ENCODE measurements at regions not wholly inside any gene's neighbourhood (a gene's known extent, or its start where the extent isn't known, plus 50 kb on each side); places are given as distances from the start of the nearest gene placed in this dataset.

Small RNAs in the stretch of these regions (small RNA-seq; reads per million reads assigned to genes)
- gene MIR6724-3 = 0 reads per million in 3 donors
- 0 reads per million in 3 donors for gene MIR6724-4
- 0 reads per million in 3 donors for gene RF01518
- gene RNA5-8SN2 = 0 reads per million in 3 donors

Measured in esophagus muscularis mucosa (tissue), 3 donors.